Mammary epithelial cell (primary cell): ENCODE measurements at regions not wholly inside any gene's neighbourhood (a gene's known extent, or its start where the extent isn't known, plus 50 kb on each side); places are given as distances from the start of the nearest gene placed in this dataset.

Experiments
- CTCF ChIP-seq, 2 donors: IDR thresholded peaks in 1 of 2; conservative IDR thresholded peaks in 1 of 2; 2 replicates each; pipeline ENCODE4 v1.5.1; 2011 to 2012; ENCODE audit warnings: inconsistent platforms in 2 of 2, low read length in 2 of 2, mild to moderate bottlenecking in 2 of 2, control low read depth in 1 of 2, low read depth in 1 of 2; ENCODE audit not compliant: insufficient read depth in 1 of 2; ENCODE audit errors: extremely low read depth in 1 of 2
- EZH2 ChIP-seq: IDR thresholded peaks from 2 replicates; pipeline ENCODE4 v1.6.1; 2012; ENCODE audit warnings: low read length, inconsistent platforms, borderline replicate concordance

DNA sequence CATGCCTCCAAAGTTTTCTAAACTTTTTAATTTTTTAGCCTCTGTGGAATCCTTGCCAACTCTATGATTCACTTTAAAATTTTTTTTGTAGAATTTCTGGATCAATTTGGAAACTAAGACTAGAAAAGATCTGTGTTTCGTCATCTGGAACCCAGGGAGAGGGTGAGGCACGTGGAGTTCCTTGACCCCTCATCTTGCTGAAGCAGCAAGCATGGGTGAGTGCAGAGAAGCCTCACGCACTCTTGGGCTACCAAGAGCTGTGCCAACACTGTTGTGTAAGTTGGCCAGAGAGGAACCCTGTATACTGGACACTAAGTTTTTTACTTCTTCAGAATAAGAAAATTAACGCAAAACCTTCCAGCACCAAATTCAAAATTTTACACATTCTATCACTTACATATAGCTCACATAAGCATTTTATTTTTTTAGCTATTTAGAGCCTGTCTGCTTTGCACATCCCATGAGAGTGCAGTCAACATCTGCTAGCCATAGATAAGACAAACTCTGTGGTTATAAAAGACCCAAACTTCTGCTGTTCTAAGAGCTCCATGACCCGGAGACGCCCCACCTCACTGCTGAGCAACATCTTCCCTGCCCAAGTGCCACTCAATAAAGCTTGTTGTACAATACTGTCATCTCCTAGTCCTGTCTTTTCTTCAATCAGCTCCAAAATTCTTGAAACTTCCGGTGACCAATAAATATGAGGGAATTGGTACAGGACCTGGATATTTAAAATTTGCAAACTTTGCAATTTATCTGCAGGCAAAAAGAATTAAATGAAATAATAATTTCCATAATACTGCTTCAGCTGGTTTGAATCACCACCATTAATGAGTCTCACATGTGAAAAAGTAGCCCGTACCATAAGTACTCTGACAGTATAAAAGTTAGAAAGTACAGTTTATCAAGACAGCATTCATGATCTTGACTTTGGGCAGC lies 69.7 kb upstream of the ADCY2 start:
- TF ChIP-seq CTCF (conservative IDR thresholded peaks at IDR 0.05 in 1 of 2, IDR thresholded peaks at IDR 0.05 in 1 of 2; ENCODE audit: extremely low read depth in 1 of 2, insufficient read depth in 1 of 2, low read depth in 1 of 2, low read length in 2 of 2): no peak
- TF ChIP-seq EZH2: no peak
